Activated CD8-positive, alpha-beta memory T cell treated with anti-CD3 and anti-CD28 coated beads, Interleukin-2, amount 50 U/mL, for 4 hours (primary cell): ENCODE measurements at regions not wholly inside any gene's neighbourhood (a gene's known extent, or its start where the extent isn't known, plus 50 kb on each side); places are given as distances from the start of the nearest gene placed in this dataset.

Experiments used
- DNase-seq: peaks from one replicate; pipeline ENCODE4 v3.0.0-alpha.2; 2020

DNA sequence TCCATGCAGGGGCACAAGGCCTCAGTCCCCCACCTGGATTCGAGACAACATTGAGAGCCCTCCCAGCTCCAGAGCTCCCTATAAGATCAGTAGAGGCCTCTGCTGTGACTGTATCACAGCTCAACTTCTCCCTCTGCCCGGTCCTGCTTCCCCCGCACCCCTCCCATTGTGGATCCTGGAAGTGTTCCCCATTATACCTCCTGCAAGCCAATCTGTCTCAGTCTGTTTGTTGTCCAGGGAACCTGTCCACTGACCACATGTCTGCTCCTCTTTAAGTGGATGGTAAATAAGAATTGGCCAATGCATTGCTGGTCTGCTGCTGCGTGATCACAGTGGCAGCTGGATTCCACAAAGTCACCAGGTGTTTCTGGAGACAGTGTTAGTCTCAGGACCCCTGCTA is 259.7 kb upstream of the HABP2 start:
- DNase-seq = no peak

GRCh38 chr10:113294868-113295267 is 258.0 kb upstream of the HABP2 start:
- DNase-seq = no peak

DNA sequence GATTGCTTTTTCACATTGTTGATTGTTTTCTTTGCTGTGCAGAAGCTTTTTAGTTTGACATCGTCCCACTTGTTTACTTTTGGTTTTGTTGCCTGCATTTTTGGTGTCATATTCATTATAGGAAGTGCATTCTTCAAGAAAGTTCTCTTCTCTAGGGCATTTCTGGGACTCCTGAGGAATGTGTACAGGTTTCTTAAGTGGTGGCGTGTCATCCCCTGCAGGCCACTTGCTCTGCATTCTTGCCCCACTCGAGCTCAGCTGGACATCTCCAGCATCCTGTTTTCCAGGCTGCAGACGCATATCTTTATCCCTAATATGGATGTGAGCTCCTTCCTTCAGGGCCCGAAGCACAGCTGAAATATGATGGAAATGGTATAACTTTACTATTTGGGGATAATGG is 255.6 kb upstream of the HABP2 start:
- DNase-seq = no peak

- DNase-seq = no peak
Measured at GRCh38 chr10:113298616-113299015, 254.2 kb upstream of the HABP2 start.

DNA sequence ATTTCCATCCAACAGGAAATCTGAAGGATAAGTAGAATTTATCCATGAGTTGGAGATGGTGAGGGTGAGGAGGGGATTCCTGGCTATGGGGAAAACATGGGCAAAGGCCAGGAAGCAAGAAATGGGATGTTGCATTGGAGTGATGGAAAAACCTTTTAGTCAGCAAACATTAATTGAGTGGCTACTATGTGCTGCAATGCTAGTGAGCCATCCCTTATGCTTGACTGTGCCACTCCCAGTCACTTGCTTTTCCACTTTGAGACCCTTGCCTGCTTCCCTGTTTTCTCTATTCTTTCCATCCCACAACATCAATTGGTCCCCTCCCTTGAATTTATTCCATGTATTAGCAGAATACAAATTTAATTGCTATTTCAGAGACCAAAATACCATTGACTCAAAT is 252.7 kb upstream of the HABP2 start:
- DNase-seq = no peak

- DNase-seq = no peak
Measured at GRCh38 chr10:113300617-113301016, 252.2 kb upstream of the HABP2 start.

DNA sequence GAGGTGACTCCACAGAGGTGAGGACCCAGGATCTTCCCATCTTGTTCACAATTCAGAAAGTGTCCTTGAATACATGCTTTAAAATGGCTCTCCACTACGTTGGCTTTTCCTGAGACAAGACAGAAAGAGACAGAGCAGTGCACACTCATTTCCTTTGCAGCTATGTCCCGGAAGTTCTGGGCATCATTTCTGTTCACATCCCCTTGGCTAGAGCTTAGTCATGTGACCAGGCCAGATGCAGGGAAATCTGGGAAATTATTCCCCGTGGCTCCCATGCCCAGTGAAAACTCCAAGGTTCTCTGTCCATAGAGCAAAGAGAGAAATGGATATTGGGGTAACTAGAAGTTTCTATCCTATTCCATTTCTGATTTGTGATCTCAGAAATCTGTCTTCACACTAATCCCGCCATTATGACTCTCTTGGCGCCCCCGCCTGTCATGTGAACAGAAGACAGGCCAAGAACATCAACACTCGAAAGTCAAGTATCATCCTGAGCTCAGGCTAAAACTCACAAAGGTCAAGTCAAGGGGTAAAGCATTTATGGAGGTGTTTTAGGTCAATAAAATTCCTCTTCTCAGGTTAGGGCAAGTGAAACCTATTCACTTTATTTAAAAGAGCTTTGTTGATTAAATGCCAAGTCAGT is 251.4 kb upstream of the HABP2 start:
- DNase-seq = no peak

DNA sequence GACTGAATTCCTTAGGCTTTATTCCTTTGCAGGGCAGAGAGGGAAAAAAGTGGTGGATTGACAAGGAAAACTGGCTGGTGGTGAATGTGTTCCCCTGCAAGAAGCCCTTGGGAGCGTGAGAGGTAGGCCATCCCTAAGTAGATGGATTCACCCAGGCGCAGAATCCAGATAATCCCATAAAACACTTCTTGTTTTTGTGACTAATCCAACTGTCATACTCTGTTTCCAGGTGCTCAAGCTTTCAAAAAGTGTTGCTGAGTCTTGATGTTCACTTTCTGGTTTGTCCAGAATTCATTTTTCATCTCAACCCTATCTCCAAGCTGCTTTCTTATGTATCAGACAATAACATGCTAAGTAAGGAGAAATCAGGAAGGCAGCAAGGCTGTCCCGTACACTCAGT is 250.8 kb upstream of the HABP2 start:
- no peak for DNase-seq

DNA sequence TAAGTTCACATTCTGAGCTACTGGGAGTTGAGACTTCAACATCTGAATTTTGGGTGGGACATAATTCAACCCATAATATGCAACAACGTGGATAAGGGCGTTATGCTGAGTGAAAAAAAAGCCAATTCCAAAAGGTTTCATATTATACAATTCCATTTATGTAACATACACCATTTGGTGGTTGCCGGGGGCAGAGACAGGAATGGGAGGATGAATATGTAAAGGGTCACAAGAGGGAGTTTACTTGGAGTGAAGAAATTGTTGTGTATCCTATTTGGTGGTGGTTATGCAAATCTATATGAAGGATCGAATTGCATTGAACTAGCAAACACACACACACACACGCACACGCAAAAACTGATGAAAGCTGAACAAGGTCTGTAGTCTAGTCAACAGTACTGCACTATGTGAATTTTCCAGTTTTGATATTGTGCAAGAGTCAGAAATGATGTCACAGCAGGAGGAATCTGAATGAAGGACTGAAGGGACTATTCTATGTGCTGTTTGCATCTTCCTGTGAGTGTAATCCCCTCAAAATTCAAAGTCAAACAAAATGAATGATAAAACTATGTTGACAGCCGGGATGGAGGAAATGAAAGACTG is 249.2 kb upstream of the HABP2 start:
- no peak for DNase-seq

DNA sequence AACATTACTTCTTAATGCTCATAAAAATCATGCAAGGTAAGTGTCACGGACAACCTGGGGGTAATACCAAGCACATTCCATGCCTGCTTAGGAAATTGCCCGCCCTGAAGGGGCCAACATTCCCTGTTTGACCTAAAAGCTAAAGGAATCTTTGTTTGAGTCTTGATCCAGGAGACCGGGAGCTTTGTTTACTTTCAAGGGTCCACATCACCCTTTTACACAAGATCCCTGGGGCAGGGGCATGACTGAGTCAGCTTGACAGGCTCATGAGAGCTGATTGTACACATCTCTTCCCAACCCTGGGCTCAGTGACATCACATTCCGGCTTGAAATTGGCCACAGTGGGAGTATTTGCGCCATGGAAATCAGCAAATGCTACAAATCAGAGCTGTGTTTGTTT is 248.1 kb upstream of the HABP2 start:
- no peak for DNase-seq

GRCh38 chr10:113305871-113306270 is 247.0 kb upstream of the HABP2 start:
- DNase-seq = no peak

DNA sequence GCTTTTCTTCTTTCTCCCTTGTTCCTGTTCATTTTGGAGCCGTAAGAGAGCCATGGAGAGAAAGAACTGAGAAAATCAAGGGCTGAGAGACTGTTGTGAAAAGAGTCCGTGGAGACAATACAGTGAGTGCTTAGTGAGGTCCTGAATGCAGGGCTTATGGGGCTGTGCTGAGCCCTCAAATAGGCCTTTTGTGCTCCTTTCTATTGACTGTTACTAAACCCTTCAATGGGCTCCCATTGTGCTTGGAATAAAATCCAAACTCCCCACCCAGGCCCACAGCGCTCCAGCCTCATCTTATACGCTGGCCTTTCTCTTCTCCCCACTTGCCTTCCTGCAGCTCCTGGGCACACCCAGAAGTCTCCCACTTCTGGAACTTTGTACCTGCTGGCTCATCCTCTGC is 243.1 kb upstream of the HABP2 start:
- DNase-seq = no peak

DNA sequence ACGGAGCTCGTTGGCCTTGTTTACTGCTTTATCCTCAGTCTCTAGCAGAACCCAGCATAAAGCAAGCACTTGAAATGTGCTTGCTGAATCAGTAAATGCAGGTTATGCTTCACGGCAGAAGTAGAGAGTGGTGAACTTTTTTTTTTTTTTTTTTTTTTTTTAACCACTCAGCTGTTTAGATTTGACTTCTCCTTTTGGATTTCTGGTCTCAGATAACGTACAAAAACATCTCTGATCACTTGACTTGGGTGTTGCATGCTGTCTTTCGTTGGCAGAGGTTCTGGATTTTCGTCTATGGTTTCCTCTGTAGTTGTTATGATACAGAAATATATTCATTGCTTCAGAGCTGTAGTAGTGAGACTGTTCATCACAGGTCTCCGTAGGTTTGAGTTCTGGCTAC is 242.5 kb upstream of the HABP2 start:
- DNase-seq = no peak

- no peak for DNase-seq
Measured at GRCh38 chr10:113313048-113313602, 239.7 kb upstream of the HABP2 start.

DNA sequence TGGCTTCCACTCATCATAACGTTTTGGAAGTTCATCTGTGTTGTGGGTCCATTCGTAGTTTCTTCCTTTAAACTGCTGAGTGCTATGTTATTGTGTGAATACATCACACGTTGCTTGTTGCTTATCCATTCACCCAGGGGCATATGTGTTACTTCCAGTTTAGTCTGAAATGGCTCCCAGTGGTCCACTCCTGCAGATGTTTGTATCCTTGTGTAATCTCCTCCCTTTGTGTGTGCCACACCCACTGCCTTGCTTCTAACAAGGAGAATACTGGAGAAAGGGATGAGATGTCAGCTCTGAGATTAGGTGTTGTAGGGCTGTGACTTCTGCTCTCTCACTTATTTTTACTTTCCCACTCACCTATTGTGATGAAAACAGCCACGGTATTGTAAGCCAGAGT is 239.1 kb upstream of the HABP2 start:
- no peak for DNase-seq

GRCh38 chr10:113316506-113316905 is 236.3 kb upstream of the HABP2 start:
- no peak for DNase-seq

DNA sequence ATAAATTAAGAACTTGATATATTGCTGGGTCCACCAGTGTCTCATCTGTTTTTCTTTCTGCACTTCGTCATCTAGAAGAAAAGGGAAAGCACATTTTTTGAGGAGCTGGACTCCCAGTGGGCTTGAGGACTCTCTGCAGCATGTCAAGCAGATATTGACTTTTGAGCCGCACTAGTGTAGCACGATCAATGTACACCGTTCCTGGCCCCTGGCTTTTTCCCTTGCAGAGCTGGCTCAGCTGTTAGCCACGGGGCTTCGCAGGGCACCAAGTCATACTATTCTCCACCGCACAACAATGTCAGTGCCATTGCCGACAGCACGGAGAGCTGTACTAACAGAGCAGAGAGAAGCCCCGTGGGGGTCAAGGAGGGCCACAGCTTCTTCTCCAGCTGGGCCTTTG is 235.4 kb upstream of the HABP2 start:
- DNase-seq = no peak

DNA sequence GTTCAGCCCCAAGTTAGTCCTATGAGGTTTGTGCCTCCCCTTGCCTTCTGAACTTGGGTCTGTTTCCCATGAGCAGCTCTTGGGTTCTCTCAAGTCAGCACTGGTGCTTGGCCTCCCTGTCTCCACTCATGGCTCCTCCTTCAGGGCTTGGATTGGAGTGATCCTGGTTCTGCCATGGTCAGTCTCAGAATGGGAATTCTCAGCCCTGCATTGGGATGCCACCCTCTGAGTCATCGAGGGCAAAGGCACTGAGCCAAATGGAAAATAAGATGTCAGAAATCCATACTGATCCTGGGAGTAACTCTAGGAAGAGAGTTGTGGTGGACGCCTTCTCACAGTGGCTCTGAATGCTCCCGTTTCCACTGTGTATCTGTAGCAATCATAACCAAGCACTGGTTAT is 233.4 kb upstream of the HABP2 start:
- DNase-seq = no peak

GRCh38 chr10:113320211-113320610 is 232.6 kb upstream of the HABP2 start:
- no peak for DNase-seq

DNA sequence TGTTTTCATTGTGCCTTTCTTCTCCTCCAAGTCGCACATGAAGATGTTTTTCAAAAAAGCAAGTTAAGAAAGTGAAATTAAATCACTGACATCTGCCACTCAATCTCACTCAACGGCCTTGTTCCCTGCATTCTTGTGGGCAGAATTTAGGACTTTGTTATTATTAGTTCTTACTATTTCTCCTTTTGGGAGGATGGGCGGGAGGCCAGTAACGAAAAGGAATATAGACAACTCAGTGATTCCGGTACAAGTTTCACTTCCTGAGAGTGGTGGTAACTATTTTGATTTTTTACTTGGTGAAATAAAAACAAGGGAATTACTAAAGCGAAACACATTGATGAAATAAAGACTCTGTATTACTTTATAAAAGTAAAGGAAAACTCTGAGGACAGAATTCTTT is 231.9 kb upstream of the HABP2 start:
- no peak for DNase-seq

- no peak for DNase-seq
Measured at GRCh38 chr10:113322843-113323242, 230.0 kb upstream of the HABP2 start.

GRCh38 chr10:113323985-113324384 is 228.9 kb upstream of the HABP2 start:
- DNase-seq = no peak

- DNase-seq = no peak
Measured at GRCh38 chr10:113326160-113327111, 226.4 kb upstream of the HABP2 start.

DNA sequence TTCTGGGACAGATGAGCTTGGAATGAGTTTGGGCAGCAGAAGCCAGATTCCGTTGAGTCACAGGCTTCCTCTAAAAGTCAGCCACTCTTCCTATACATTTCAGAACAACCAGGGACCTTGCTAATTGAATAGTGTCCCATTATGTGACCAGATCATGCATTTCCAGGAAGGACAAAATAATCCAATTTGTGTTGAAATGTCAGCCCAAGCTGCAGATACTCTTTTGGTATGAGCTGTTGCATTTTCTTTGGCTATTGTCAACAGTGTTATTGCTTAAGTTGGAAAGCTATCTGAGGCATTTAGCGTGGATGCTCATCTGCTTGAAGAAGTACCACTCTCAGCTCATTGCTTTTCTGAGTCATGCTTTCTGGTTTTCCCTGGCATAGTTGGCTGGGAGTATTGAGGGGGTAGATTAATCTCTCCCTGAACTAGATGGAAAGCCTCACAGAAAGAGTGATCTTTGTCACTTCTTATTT is 223.7 kb upstream of the HABP2 start:
- DNase-seq = no peak
